Smooth muscle cell (in vitro differentiated cells): ENCODE measurements at regions not wholly inside any gene's neighbourhood (a gene's known extent, or its start where the extent isn't known, plus 50 kb on each side); places are given as distances from the start of the nearest gene placed in this dataset.

Experiments used
- DNase-seq: peaks from one replicate; lab custom pipeline; 2025; ENCODE audit not compliant: unreplicated experiment; lab: John Stamatoyannopoulos, UW
- H2AFZ ChIP-seq: fragments of 200-600 bp; sonication (generic); 2 replicates; pipeline ENCODE4 v1.6.0; 2016; ENCODE audit warnings: antibody characterized with exemption, low read depth, mild to moderate bottlenecking
- H3F3A ChIP-seq: fragments of 200-600 bp; sonication (generic); 2 replicates; pipeline ENCODE4 v1.6.0; 2017; ENCODE audit warnings: antibody characterized with exemption, low read depth
- H3K27ac ChIP-seq: fragments of 200-600 bp; sonication (generic); 2 replicates; pipeline ENCODE4 v1.5.1; 2016; ENCODE audit warnings: low read depth, mild to moderate bottlenecking
- H3K27me3 ChIP-seq: fragments of 200-600 bp; sonication (generic); 2 replicates; pipeline ENCODE4 v1.6.1; 2016; ENCODE audit warnings: low read depth, mild to moderate bottlenecking
- H3K36me3 ChIP-seq: fragments of 200-600 bp; sonication (generic); 2 replicates; pipeline ENCODE4 v1.5.1; 2016; ENCODE audit warnings: low read depth
- H3K4me1 ChIP-seq: fragments of 200-600 bp; sonication (generic); 2 replicates; pipeline ENCODE4 v1.5.1; 2016; ENCODE audit warnings: low read depth
- H3K4me2 ChIP-seq: fragments of 200-600 bp; sonication (generic); 2 replicates; pipeline ENCODE4 v1.6.0; 2016; ENCODE audit warnings: mild to moderate bottlenecking
- H3K4me3 ChIP-seq: fragments of 200-600 bp; sonication (generic); 2 replicates; pipeline ENCODE4 v1.5.1; 2016; ENCODE audit warnings: mild to moderate bottlenecking
- H3K79me2 ChIP-seq: fragments of 200-600 bp; sonication (generic); 2 replicates; pipeline ENCODE4 v1.6.0; 2016; ENCODE audit warnings: low read depth, mild to moderate bottlenecking
- H3K9ac ChIP-seq: fragments of 200-600 bp; sonication (generic); 2 replicates; pipeline ENCODE4 v1.6.0; 2016; ENCODE audit warnings: low read depth
- H3K9me3 ChIP-seq: fragments of 200-600 bp; sonication (generic); replicated peaks from 2 replicates; pipeline ENCODE4 v1.5.1; 2016; ENCODE audit warnings: low read depth
- H4K20me1 ChIP-seq: fragments of 200-600 bp; sonication (generic); 2 replicates; pipeline ENCODE4 v1.6.0; 2016; ENCODE audit warnings: low read depth
- WGBS: methylation state at CpG from one replicate; pipeline ENCODE4 v1.1.7; 2016; ENCODE audit warnings: low lambda C conversion rate; 5-methylcytosine and 5-hydroxymethylcytosine counted together
- TF ChIP-seq, protein P1 (sequence below): fragments of 200-600 bp; sonication (generic); IDR thresholded peaks from 2 replicates; pipeline ENCODE4 v1.5.1; 2017; ENCODE audit warnings: borderline replicate concordance, mild to moderate bottlenecking, antibody characterized with exemption; ENCODE audit not compliant: insufficient read depth, poor library complexity, severe bottlenecking

GRCh38 chr15:81680829-81681228 is 306.8 kb upstream of the TMC3 start:
- Histone ChIP-seq H3K4me3 (no peak overlapping the region), H3K4me1 (no peaks in the 10 kb centered on the region), H3K9ac (no peak overlapping the region), H4K20me1 (no peaks in the 10 kb centered on the region), H3K27me3 (no peaks in the 10 kb centered on the region), H3K4me2 (no peak overlapping the region), H3K36me3 (no peaks in the 10 kb centered on the region), H3F3A (no peaks in the 10 kb centered on the region), H3K79me2 (no peaks in the 10 kb centered on the region), H3K27ac (no peak overlapping the region), H3K9me3 (peaks cover 9% of the 10 kb centered on the region), H2AFZ (no peak overlapping the region)
- TF ChIP-seq, protein P1, sequence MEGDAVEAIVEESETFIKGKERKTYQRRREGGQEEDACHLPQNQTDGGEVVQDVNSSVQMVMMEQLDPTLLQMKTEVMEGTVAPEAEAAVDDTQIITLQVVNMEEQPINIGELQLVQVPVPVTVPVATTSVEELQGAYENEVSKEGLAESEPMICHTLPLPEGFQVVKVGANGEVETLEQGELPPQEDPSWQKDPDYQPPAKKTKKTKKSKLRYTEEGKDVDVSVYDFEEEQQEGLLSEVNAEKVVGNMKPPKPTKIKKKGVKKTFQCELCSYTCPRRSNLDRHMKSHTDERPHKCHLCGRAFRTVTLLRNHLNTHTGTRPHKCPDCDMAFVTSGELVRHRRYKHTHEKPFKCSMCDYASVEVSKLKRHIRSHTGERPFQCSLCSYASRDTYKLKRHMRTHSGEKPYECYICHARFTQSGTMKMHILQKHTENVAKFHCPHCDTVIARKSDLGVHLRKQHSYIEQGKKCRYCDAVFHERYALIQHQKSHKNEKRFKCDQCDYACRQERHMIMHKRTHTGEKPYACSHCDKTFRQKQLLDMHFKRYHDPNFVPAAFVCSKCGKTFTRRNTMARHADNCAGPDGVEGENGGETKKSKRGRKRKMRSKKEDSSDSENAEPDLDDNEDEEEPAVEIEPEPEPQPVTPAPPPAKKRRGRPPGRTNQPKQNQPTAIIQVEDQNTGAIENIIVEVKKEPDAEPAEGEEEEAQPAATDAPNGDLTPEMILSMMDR: no peak
- no peak for DNase-seq

GRCh38 chr15:81666839-81667238 is 292.8 kb upstream of the TMC3 start:
- Histone ChIP-seq H3K9me3 (no peaks in the 10 kb centered on the region), H3K4me2 (no peak overlapping the region), H3K4me3 (no peak overlapping the region), H3K9ac (no peak overlapping the region), H3K27ac (no peak overlapping the region), H3K79me2 (no peaks in the 10 kb centered on the region), H2AFZ (no peak overlapping the region), H3F3A (no peaks in the 10 kb centered on the region), H3K36me3 (no peaks in the 10 kb centered on the region), H3K4me1 (no peaks in the 10 kb centered on the region), H4K20me1 (no peaks in the 10 kb centered on the region), H3K27me3 (no peaks in the 10 kb centered on the region)
- no peak for DNase-seq
- 6% methylated on average over 1 of the region's 1 CpG for WGBS
- TF ChIP-seq, protein P1: no peak

- Histone ChIP-seq H2AFZ (no peak overlapping the region), H3K4me2 (no peak overlapping the region), H3K9me3 (no peaks in the 10 kb centered on the region), H4K20me1 (no peaks in the 10 kb centered on the region), H3K9ac (no peak overlapping the region), H3K36me3 (no peaks in the 10 kb centered on the region), H3K4me1 (no peaks in the 10 kb centered on the region), H3K4me3 (no peak overlapping the region), H3F3A (no peaks in the 10 kb centered on the region), H3K79me2 (no peaks in the 10 kb centered on the region), H3K27ac (no peak overlapping the region), H3K27me3 (no peaks in the 10 kb centered on the region)
- TF ChIP-seq, protein P1: no peak
- DNase-seq: no peak
- 89% methylated on average over 5 of the region's 5 CpGs for WGBS
Measured at GRCh38 chr15:81660976-81661375, 287.0 kb upstream of the TMC3 start.

DNA sequence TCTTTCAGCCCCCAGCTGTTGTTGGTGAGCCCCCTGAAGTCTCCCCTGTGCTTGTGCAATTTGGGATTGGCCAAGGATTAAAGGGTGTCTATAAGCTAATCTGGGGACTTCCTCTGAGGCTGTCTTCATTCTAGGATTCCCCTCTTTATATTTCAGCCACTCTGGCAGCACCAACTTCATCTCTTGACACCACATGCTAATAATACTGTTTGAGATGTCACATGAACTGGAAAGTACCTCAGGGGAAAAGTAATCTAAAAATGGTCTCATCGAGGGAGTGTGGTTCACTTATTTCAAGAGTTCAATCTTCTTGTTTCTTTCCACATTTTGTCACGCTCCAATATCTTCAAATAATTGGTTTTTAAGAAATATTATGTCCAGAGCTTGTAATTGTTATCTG is 279.2 kb upstream of the TMC3 start:
- Histone ChIP-seq H3K9ac (no peak overlapping the region), H3K27me3 (no peaks in the 10 kb centered on the region), H3K79me2 (no peaks in the 10 kb centered on the region), H3K4me2 (no peak overlapping the region), H2AFZ (no peak overlapping the region), H3K27ac (no peak overlapping the region), H3K4me1 (no peaks in the 10 kb centered on the region), H4K20me1 (no peaks in the 10 kb centered on the region), H3K36me3 (no peaks in the 10 kb centered on the region), H3F3A (no peaks in the 10 kb centered on the region), H3K4me3 (no peak overlapping the region), H3K9me3 (no peaks in the 10 kb centered on the region)
- WGBS: 95% methylated on average over 2 of the region's 2 CpGs
- TF ChIP-seq, protein P1: no peak
- DNase-seq: no peak
